HuH-7.5 (cell line): ENCODE measurements at regions not wholly inside any gene's neighbourhood (a gene's known extent, or its start where the extent isn't known, plus 50 kb on each side); places are given as distances from the start of the nearest gene placed in this dataset.
"Not testable (repeated sequence)": the region's sequence is repeated elsewhere in the genome, so short reads cannot be mapped to it uniquely, and the experiment has no call there.

Experiments used
- DNase-seq: peaks from one replicate; pipeline ENCODE4 v3.0.0; 2011; ENCODE audit warnings: low spot score

- DNase-seq = not testable (repeated sequence)
These were observed 557.8 kb upstream of the C16orf82 start for GRCh38 chr16:26508946-26509345.

- DNase-seq = no peak
These were observed 555.8 kb upstream of the C16orf82 start for GRCh38 chr16:26510924-26511323.

GRCh38 chr16:26511463-26511862 lies 555.3 kb upstream of the C16orf82 start:
- DNase-seq = no peak

- DNase-seq = no peak
These were observed 545.1 kb upstream of the C16orf82 start for GRCh38 chr16:26521626-26522025.

GRCh38 chr16:26524281-26524680 lies 542.4 kb upstream of the C16orf82 start:
- no peak for DNase-seq

GRCh38 chr16:26524846-26525245 lies 541.9 kb upstream of the C16orf82 start:
- no peak for DNase-seq

GRCh38 chr16:26525856-26526255 lies 540.9 kb upstream of the C16orf82 start:
- DNase-seq = no peak

GRCh38 chr16:26526633-26527032 lies 540.1 kb upstream of the C16orf82 start:
- DNase-seq = no peak

GRCh38 chr16:26530584-26531289 lies 536.0 kb upstream of the C16orf82 start:
- no peak for DNase-seq

GRCh38 chr16:26531290-26531730 lies 535.4 kb upstream of the C16orf82 start:
- no peak for DNase-seq

- DNase-seq = no peak
These were observed 534.3 kb upstream of the C16orf82 start for GRCh38 chr16:26532456-26532855.

GRCh38 chr16:26542198-26542597 lies 524.5 kb upstream of the C16orf82 start:
- DNase-seq = no peak

GRCh38 chr16:26546573-26546972 lies 520.2 kb upstream of the C16orf82 start:
- DNase-seq = no peak

GRCh38 chr16:26547681-26548080 lies 519.0 kb upstream of the C16orf82 start:
- no peak for DNase-seq

- DNase-seq = no peak
These were observed 516.6 kb upstream of the C16orf82 start for GRCh38 chr16:26550111-26550610.

- DNase-seq = no peak
These were observed 512.7 kb upstream of the C16orf82 start for GRCh38 chr16:26554030-26554429.

GRCh38 chr16:26561303-26561702 lies 505.4 kb upstream of the C16orf82 start:
- DNase-seq = no peak

- no peak for DNase-seq
These were observed 503.7 kb upstream of the C16orf82 start for GRCh38 chr16:26563018-26563417.

GRCh38 chr16:26567356-26567755 lies 499.4 kb upstream of the C16orf82 start:
- DNase-seq = no peak

GRCh38 chr16:26569793-26570192 lies 496.9 kb upstream of the C16orf82 start:
- no peak for DNase-seq

- DNase-seq = no peak
These were observed 488.0 kb upstream of the C16orf82 start for GRCh38 chr16:26578748-26579147.

GRCh38 chr16:26583803-26584202 lies 482.9 kb upstream of the C16orf82 start:
- no peak for DNase-seq

GRCh38 chr16:26593700-26594099 lies 473.0 kb upstream of the C16orf82 start:
- DNase-seq = no peak

GRCh38 chr16:26594666-26595065 lies 472.1 kb upstream of the C16orf82 start:
- no peak for DNase-seq
